22Rv1 (cell line): ENCODE measurements at regions not wholly inside any gene's neighbourhood (a gene's known extent, or its start where the extent isn't known, plus 50 kb on each side); places are given as distances from the start of the nearest gene placed in this dataset.

Experiments used
- ZFX ChIP-seq: fragments of 450-650 bp; IDR thresholded peaks from 2 replicates; pipeline ENCODE4 v1.6.1; 2017; ENCODE audit warnings: antibody characterized with exemption, borderline replicate concordance
- TF ChIP-seq, protein P1 (sequence below): fragments of 450-650 bp; IDR thresholded peaks from 2 replicates; pipeline ENCODE4 v1.5.1; 2017; ENCODE audit warnings: mild to moderate bottlenecking

DNA sequence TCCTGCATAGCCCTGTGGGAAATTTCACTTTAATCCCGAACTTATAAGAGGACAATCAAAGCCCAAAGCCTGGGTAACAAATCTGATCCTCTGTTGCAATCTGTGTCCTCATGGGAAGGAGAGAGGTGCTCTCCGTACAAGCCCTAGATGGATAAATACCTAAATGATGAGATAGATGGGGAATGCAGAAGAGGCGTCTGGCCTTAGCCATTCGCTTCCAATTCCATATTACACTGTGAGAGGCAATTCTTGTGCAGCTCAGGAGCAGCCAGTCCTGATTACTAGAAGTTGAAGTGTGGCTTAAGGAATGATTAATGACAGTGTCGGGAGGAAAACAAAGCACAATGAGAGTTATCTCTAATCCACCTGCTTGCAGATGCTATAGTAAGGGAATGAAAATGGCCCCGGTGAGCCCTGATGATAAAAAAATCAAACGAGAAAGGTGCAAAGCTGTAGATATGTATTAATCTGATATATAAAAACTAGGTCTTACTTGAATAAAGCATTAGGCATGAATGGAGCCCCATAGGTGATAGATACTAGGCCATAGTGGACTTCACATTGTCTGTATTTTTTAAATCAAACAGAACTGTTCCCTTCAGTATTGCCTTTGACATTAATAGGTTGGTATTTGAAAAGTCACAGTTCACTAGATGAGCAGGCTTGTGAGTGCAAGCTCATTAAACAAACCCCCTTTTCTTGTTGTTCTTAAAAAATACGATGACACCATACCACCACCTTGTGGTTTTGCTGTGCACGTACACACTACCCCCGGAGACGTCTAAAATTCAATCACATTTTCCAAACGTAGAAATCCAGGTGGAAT lies 54.2 kb upstream of the TMCO5A start:
- TF ChIP-seq, protein P1, sequence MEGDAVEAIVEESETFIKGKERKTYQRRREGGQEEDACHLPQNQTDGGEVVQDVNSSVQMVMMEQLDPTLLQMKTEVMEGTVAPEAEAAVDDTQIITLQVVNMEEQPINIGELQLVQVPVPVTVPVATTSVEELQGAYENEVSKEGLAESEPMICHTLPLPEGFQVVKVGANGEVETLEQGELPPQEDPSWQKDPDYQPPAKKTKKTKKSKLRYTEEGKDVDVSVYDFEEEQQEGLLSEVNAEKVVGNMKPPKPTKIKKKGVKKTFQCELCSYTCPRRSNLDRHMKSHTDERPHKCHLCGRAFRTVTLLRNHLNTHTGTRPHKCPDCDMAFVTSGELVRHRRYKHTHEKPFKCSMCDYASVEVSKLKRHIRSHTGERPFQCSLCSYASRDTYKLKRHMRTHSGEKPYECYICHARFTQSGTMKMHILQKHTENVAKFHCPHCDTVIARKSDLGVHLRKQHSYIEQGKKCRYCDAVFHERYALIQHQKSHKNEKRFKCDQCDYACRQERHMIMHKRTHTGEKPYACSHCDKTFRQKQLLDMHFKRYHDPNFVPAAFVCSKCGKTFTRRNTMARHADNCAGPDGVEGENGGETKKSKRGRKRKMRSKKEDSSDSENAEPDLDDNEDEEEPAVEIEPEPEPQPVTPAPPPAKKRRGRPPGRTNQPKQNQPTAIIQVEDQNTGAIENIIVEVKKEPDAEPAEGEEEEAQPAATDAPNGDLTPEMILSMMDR: peak; percentile 78
- TF ChIP-seq ZFX: no peak
